NCI-H526 (cell line): ENCODE measurements at regions not wholly inside any gene's neighbourhood (a gene's known extent, or its start where the extent isn't known, plus 50 kb on each side); places are given as distances from the start of the nearest gene placed in this dataset.
"Not testable (repeated sequence)": the region's sequence is repeated elsewhere in the genome, so short reads cannot be mapped to it uniquely, and the experiment has no call there.

Experiments
- DNase-seq, 2 experiments: peaks; one replicate each; lab custom pipeline; 2025; lab: John Stamatoyannopoulos, UW

DNA sequence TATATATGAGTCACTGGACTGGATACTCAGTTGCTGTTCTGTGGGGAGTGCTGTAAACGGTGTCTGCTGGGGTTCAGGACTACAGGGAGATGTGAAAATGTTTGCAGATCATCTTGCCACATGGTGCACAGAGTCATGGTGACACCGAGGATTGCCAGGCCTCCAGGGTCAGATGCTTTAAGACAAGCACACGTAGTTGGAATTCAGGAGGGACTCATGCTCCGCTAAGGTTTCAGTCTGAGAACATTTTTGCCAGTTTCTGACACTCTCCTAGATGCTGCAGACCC, 211.3 kb downstream of the CXCL12 start:
- no peak for DNase-seq

DNA sequence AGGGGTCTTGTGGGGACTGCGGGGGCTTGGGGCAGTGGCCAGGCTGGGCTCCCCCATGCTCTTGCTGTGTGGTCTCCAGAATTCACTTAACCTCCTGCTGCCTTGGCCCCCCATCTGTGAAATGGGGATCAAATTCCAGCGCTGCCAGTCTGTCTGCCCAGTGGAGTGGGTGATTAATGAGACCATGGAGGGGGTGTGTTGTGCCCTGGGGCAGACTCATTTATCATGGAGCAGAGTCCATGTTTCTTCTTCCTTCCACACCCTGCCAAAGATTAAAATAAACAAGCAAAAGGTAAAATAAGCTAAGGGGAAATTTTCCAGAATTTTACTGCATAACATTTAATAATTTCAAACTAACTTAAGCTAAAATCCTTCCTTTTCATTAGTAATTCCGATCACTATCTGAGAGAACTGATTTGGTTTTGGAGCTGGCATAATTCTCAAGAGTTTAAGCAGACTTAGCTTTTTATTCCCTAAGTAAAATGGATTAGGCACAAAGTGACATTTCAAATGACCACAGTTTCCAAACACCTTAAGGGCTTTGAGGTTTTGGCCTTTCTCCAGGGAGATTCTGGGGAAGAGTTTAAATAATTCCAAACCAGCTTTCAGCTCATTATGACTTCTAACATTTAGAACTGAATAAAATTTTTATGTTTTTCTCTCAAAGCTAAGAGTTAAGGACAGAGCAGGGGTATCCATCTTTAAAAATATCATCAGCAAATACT, 211.9 kb downstream of the CXCL12 start:
- no peak for DNase-seq

DNA sequence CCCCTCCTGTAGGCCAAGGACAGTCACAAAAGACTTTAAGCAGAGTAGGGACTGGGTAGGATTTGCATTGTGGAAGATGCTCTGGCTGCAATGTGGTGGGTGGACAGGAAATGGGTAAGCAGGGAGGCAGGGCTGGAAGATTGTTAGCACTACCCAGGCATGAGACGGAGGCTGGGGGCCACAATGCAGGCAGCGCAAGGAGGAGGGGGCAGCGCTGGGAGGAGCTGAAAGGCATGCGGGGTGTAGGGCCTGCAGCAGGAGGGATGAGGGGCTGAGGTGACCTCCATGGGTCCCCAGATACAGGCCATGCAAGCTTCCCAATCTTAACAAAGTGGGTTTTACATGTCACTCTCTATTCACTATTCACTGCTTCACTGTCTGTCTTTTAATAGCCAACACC, 213.1 kb downstream of the CXCL12 start:
- DNase-seq = no peak

DNA sequence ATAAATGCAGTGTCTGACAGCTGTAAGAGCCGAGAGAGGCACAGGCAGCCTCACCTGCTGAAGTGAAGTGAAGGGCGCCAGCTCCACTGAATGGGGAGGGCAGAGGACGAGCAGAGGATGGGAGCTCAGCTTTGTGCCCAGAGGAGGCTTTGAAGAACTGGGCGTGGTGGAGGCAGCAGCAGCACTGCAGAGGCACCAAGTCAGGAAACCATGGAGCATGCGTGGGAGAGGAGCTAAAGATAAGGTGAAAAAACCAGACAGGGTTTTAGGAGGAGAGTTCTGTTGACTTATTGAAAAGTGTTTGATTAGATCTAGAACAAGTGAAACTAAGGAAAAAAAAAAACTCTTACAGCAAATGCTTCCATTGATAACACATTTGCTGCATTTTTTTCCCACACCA, 216.4 kb downstream of the CXCL12 start:
- DNase-seq = no peak

DNA sequence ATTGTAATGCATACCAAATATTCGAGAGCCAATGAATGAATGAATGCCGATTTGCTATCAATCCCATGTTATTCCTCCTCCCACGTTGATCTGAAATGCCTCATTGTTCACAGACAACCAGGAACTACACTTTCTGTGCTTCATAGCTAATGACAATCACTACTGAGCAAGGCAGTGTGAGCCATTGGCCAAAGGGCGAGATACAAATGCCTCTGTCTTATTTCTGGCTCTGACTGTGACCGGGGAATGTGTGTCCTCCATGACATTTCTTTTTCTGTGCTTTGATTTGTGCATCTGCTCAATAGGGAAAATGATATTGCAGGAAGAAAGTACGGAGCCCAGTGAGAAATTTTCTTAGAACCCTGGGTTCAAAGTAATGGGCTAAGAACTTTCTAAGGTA, 217.1 kb downstream of the CXCL12 start:
- DNase-seq = no peak

DNA sequence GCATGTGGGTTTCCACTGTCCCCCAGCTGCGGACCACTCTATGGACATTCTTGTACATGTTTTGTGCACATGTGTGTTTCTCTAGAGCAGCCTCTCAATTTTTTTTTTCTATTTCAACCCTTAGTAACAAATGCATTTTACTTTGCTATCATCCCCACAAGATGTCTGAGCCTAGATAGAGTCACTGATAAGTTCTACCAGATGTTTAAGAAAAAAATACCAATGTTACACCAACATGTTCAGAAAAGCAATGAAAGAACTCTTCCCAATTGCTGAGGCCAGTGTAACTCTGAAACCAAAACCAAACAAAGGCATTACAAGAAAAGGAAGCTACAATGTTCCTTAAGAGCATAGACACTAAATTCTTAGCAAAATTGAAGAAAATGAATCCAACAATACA, 218.5 kb downstream of the CXCL12 start:
- DNase-seq = no peak

DNA sequence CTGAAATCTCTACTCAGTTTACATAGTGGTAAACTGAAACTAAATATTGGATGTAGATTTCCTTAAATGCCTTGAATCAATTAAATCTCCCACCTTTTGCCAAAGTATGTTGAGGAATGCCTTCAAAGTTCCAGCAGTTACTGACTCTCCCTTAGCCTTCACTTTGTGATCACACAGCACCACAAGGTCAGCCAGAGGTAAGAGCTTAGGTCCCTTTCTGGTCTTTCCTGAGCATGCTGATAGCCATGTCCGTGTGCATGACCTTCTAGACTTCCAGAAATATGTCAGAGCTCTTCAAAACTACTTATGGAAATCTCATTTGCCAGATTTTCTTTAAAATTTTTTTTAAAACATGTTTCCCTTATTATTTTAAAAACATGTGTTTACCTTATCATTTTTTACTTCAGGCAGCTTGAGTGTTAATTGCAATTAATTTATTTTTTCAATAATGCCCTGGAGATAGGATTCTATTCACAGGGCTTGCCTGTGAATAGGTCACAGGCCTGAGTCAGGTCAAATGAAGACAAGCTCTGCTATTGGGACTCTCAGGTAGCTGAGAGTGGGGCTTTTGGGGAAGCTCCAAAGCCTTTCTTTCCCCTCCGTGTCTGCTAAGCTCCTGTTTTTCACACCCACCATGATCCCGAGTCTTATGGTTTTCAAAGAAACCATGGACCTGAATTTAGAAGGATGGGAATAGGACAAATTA, 220.5 kb downstream of the CXCL12 start:
- DNase-seq = no peak

DNA sequence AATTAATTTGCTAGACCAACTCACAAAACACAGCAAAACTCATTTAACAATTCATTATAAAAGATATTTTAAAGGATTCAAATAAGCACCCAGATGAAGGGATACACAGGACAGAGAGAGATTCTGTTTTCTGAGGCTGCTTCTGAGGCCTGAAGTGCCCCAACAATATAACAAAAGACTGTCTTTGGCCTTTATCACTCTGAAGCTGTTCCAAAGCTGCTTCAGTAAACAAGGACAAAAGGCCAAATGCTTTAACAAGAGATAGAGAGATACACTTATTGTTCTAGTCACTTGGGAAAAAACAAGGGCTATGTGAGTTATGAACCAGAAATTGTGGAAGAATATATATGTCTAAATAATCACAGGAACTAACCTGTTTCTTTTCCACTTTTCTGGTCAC, 223.7 kb downstream of the CXCL12 start:
- DNase-seq = no peak

DNA sequence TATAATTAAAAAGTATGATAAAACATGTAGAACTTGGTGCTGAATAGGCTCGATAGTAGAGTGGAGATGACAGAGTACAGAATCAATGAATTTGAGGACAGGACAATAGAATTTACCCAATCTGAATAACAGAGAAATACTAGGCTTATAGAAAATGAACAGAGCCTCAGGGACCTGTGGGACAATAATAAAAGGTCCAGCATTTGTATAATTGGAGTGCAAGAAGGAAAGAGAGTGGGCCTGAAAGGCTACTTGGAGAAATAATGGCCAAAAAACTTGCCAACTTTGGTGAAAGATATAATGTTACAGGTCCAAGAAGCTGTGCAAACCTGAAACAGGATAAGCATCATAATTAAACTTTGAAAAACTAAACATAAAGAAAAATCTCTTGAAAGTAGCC, 227.3 kb downstream of the CXCL12 start:
- DNase-seq = no peak

DNA sequence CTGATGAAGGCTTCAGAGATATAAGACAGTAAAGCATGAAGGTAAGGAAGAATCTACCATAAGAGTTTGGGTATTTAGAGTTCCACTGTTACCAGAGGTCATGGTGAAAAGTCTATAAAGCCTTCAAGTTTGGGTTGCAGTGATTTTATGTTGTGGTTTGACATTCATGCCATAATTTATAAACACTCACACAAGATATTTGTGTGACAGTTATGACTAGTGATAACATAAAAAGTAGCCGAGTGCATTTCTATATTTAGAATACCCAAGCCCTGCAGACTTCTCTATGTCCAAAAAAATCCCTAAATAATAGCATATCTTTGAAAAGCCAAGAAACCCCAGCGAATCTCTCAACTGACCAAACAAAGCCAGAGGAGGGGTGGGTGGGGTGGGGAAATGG, 229.9 kb downstream of the CXCL12 start:
- no peak for DNase-seq

DNA sequence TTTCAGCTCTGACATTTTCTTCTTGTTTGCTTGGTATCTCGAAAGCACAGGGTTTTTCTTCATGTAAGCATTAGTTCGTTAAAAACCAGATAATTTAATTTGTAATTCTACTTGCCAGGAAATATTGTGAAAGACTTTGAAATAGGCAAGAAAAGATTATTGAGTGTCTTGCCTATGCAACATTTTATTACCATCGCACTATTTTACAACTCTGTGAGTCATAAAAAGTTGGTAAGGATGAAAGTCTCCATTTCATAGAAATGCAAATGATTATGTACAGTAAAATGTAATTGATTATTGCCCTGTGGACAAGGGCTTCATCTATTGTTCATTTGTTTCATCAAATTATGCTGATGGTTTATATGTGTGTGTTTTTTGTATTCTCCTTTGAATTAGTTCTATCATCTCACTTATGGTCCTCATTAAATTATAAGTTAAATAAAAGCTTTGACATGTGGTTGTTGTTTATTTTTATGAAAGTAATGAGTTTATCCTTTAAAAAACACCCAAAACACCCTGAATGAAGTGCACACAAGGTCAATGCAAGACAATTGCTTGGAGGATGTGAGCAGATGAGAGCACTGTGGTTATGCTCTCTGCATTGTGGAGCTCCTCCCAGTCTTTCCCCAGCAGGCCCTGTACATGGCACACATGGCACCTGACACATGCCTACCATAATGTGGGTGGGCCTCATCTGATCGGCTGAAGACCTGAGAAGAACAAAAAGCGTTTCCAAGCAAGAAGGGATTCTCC, 230.8 kb downstream of the CXCL12 start:
- no peak for DNase-seq

DNA sequence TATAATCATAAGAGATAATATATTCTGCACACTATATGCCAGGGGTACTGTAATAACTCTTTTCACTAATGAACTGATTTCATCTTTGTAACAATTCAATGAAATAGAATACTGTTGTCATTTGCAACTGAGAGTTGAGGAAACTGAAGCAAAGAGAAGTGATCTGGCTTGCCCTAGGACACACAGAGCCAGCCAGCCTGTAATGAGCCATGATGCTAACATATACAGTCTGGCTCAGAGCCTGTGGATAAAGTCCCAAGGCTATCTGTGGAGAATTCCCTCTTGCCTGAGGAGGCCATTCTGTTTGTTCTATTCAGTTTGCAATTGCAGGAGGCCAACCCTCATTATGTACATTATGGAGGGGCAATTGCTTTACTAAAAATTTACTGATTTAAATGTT, 241.3 kb downstream of the CXCL12 start:
- DNase-seq = no peak

DNA sequence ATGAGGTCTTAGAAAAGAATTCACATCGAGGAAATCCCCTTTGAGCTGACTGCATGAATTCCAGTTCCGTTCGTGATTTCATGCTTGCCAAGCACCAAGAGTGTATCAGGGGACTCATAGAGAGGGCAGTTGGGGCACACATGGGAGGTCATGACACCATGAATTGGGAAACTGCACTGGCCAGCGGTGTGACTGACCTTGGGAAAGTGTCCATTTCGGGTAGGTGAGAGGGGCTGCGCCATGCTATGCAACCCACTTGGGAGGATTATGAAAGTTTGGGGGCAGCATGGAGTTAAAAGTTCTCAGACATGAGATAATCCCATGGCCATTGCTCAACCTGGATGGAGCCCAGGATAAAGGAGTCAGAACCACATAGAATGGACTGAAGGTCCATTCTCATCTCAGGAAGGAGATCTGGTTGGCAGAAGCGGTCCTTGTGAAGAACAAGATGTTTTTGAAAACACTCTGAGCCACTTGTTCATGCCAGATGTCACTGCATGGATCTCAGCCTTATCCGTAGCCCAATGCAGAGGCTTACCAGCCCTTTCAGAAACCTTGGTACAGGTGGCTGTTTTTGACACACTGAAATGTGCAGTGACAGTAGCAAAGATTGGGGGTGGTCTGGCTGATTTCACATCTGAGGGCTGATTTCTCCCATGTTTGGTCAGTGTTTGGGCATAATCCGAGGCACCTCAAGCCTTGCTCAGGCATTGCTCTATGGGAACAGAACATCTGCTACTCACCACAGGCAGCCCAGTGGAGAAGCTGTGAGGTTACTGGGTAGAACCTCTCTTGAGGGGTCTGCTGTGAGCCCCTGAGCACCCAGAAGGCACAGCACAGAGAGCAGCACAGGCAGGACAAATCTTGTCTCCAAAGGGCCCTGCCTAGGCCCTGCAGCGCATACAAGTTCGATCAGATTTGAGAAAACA, 252.3 kb downstream of the CXCL12 start:
- no peak for DNase-seq

DNA sequence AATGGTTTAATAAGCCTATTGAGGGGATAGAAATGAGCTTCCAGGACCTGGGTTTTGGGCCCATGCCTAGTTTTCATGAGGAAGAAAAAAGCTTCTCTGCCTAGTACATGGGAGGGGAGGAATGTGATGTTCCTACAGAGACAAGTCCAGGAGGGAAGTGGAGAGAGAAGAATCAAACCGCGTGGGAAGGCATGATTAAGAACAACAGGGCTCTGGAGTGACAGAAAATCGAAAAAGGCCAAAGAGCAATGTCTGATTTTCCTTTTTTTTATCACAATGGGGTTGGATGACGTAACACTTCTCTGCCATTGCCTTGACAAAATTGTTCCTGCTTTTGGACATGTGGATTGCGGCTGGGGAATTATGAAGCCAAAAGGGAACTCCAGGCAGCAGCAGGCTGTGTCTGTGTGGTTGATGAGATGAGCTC, 258.6 kb downstream of the CXCL12 start:
- DNase-seq = no peak

DNA sequence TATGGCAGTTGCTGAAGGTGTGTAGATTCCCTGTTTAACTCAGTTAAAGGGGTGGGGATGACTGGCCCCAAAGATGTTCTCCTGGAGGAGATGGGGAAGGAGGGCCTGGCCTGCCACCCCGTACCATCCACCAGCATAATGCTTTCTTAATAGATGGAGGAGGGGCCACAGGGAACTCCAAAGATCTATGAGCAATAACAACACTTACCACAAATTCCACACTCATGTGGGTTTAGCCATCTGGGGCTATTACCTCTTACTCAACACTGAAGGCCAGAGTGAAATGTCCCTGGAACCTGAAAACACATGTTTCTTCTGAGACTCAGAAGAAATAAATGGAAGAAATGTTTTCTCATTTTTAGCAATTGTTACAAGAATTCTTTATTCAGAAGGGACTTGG, 259.0 kb downstream of the CXCL12 start:
- no peak for DNase-seq

DNA sequence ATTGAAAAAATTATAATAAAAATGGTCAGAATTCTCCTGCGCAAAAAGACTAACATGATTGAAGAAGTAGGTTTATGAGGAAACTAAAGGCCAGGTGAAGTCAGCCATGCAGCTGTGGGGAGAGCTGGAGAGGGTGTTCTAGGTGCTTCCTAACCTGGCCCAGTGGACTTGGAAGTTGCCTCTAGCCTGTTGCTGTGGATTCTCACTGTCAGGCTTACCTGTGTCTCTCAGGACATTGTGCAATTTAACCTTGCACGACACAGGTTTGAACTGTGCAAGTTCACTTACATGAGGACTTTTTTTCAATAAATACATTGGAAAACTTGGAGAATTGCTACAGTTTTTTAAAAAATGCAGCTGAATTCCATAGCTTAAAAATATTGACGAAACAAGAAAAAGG, 266.4 kb downstream of the CXCL12 start:
- no peak for DNase-seq

DNA sequence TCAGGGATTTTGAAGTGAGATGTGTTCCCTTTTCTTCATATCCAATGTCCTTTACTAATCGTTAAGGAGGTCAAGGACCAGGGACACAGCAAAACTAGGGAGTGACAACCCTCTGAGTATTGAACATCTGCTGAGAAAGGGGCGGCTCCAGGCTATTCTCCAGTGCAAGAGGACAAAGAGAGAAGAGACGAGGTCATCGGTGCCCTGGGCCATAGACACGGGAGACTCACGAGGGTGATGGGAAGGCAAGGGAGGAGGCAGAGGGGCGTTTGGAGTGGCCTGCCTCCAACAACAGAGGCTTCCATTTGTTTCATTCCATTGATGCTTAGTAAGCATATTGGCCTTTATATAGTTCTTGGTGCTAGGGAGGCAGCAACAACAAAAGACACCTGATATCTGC, 268.4 kb downstream of the CXCL12 start:
- no peak for DNase-seq

DNA sequence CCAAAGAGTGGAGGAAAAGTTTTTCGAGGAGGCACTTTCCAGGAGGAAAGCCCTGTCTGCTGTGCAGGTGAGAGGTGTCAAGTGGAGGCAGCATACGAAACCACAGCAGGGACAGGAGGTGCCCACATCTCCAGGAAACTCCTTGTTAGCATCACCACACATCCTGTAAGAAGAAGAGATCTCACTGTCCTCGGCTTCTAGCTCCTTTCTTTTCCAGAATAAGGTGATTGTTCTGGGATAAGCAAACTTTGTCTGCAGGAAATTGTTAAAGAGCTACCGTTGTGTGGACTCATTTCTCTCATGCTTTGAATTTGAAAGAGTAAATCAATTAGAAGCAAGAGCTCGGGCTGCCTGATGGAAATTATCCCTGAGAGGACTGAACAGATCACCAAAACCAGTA, 269.4 kb downstream of the CXCL12 start:
- no peak for DNase-seq

DNA sequence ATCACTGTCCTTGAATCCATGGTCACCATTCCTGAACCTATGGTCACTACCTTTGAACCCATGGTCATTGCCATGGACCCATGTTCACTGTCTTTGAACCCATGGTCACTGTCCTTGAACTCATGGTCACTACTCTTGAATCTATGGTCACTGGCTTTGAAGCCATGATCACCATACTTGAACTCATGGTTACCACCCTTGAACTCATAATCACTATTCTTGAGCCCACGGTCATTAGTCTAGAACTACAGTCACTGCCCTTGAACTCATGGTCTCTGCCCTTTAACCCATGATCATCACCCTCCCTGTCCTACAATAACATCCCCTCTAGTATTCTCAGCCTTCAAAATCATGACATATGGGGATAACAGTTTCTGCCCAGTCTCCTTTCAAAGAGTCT, 270.5 kb downstream of the CXCL12 start:
- DNase-seq = no peak

DNA sequence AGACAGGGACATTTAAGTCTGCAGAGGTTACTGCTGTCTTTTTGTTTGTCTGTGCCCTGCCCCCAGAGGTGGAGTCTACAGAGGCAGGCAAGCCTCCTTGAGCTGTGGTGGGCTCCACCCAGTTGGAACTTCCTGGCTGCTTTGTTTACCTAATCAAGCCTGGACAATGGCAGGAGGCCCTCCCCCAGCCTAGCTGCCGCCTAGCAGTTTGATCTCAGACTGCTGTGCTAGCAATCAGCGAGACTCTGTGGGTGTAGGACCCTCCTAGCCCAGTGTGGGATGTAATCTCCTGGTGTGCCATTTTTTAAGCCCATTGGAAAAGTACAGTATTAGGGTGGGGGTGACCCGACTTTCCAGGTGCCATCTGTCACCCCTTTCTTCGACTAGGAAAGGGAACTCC, 272.6 kb downstream of the CXCL12 start:
- DNase-seq = not testable (repeated sequence)

DNA sequence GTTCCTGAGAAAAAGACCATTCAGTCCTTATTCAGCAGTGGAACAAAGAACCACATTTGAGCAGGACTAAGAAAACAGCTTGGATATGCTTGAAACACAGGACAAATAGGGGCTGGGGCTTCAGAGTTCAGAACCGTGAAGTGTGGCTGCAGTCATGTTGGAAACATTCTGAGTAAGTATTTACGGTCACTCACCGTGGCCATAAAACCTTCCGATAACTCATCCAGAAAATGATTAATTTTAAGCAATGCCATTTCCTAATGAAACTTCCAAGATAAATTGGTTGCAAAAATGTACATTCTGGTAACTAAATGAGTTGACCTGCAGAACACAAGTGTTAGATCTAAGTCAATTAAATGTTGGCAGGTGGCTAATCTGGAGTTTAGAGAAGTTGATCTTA, 279.2 kb downstream of the CXCL12 start:
- no peak for DNase-seq

DNA sequence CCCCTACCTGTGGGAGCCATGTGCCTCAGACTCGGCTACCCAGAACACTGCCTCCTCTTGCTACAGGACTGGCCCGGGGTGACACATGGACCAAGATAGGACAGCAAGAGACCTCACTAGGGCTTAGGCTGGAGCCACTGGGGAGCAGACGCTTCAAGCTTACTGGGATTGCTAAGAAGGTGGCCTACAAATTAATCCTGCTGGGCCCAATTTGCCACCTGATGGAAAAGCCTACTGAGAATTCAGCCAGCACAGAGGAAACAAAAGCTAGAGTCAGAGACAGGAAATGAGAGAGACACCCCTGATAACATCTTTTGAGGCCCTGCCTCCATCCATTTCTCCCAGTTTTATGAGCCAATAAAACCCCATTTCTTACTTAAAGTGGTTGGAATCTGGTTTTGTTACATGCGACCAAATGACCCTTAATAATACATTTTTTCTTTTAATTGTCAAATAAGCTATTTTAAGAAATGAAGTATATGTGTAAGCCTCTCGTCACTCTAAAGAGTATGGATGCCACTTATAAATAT, 282.1 kb downstream of the CXCL12 start:
- no peak for DNase-seq
